SK-N-SH (cell line): ENCODE measurements at regions not wholly inside any gene's neighbourhood (a gene's known extent, or its start where the extent isn't known, plus 50 kb on each side); places are given as distances from the start of the nearest gene placed in this dataset.

Source experiments
- CTCF ChIA-PET: fragments of 300-600, 350-600 bp; formaldehyde crosslinking; extraction: SDS; loops from one replicate; lab custom pipeline; 2021; lab: Yijun Ruan, JAX
- POLR2A ChIA-PET: fragments of 350-600 bp; sonication (Branson Sonifier 250); formaldehyde crosslinking; extraction: SDS; loops from one replicate; lab custom pipeline; 2020; ENCODE audit warnings: antibody characterized with exemption, inconsistent platforms; lab: Yijun Ruan, JAX
- DNase-seq: peaks from one replicate; pipeline ENCODE4 v3.0.0; 2012
- H2AFZ ChIP-seq: fragments of 200-600 bp; sonication (generic); 2 replicates; pipeline ENCODE4 v1.8.1; 2016; ENCODE audit warnings: antibody characterized with exemption, mild to moderate bottlenecking, low read depth
- H3F3A ChIP-seq: fragments of 200-600 bp; sonication (generic); replicated peaks from 2 replicates; pipeline ENCODE3; 2016; ENCODE audit warnings: antibody characterized with exemption, mild to moderate bottlenecking; ENCODE audit not compliant: insufficient read depth
- H3K27ac ChIP-seq, 2 experiments: fragments of 200-500 bp in 1 of 2; fragments of 200-600 bp in 1 of 2; sonication (Bioruptor generic) in 1 of 2; sonication (generic), shearing (Covaris generic) in 1 of 2; 2 replicates each; pipeline versions ENCODE4 v1.5.1 to v1.6.1; 2014 to 2016; ENCODE audit warnings: low read depth in 2 of 2, inconsistent platforms in 1 of 2, low read length in 1 of 2, mild to moderate bottlenecking in 1 of 2, mixed read lengths in 1 of 2
- H3K27me3 ChIP-seq: fragments of 200-600 bp; sonication (generic), shearing (Covaris generic); 2 replicates; pipeline ENCODE4 v1.6.1; 2016; ENCODE audit warnings: mixed run types; ENCODE audit not compliant: insufficient read depth
- H3K36me3 ChIP-seq, 2 experiments: fragments of 200-500 bp in 1 of 2; fragments of 200-600 bp in 1 of 2; sonication (Bioruptor generic) in 1 of 2; sonication (generic) in 1 of 2; replicated peaks in 1 of 2; 2 replicates each; pipeline versions ENCODE3 to v1.5.1; 2014 to 2016; ENCODE audit warnings: low read length in 1 of 2, mild to moderate bottlenecking in 1 of 2; ENCODE audit not compliant: insufficient read depth in 2 of 2, control insufficient read depth in 1 of 2
- H3K4me1 ChIP-seq, 2 experiments: fragments of 200-500 bp in 1 of 2; fragments of 200-600 bp in 1 of 2; sonication (Bioruptor generic) in 1 of 2; sonication (generic), shearing (Covaris generic) in 1 of 2; 2 replicates each; pipeline versions ENCODE4 v1.5.1 to v1.6.1; 2014 to 2016; ENCODE audit warnings: low read depth in 1 of 2, low read length in 1 of 2, mixed run types in 1 of 2; ENCODE audit not compliant: insufficient read depth in 2 of 2, control insufficient read depth in 1 of 2
- H3K4me2 ChIP-seq: fragments of 200-600 bp; sonication (generic), shearing (Covaris generic); 2 replicates; pipeline ENCODE4 v1.6.1; 2017; ENCODE audit warnings: mixed run types
- H3K4me3 ChIP-seq, 2 experiments: fragments of 200-500 bp in 1 of 2; fragments of 200-600 bp in 1 of 2; sonication (Bioruptor generic) in 1 of 2; sonication (generic), shearing (Covaris generic) in 1 of 2; 2 replicates each; pipeline versions ENCODE4 v1.5.1 to v1.8.1; 2014 to 2016; ENCODE audit warnings: low read depth in 2 of 2, inconsistent platforms in 1 of 2, low read length in 1 of 2, mild to moderate bottlenecking in 1 of 2, mixed read lengths in 1 of 2, moderate library complexity in 1 of 2
- H3K79me2 ChIP-seq: fragments of 200-600 bp; sonication (generic); 2 replicates; pipeline ENCODE4 v1.8.1; 2017; ENCODE audit warnings: mild to moderate bottlenecking; ENCODE audit not compliant: insufficient read depth
- H3K9ac ChIP-seq: fragments of 200-600 bp; sonication (generic); 2 replicates; pipeline ENCODE4 v1.6.1; 2017; ENCODE audit warnings: mixed run types
- H3K9me2 ChIP-seq: fragments of 200-600 bp; sonication (generic); 2 replicates; pipeline ENCODE4 v1.6.1; 2017; ENCODE audit warnings: mixed run types
- H3K9me3 ChIP-seq: fragments of 200-600 bp; sonication (generic); 2 replicates; pipeline ENCODE4 v1.6.1; 2017; ENCODE audit warnings: mixed run types, mild to moderate bottlenecking, moderate library complexity
- H4K20me1 ChIP-seq: fragments of 200-600 bp; sonication (generic); 2 replicates; pipeline ENCODE4 v1.6.1; 2017; ENCODE audit warnings: mild to moderate bottlenecking, mixed run types; ENCODE audit not compliant: insufficient read depth
- FOSL2 ChIP-seq: IDR thresholded peaks from 2 replicates; pipeline ENCODE4 v1.4.0; 2012; ENCODE audit warnings: low read depth, mild to moderate bottlenecking, moderate library complexity, borderline replicate concordance
- FOXM1 ChIP-seq: IDR thresholded peaks from 2 replicates; pipeline ENCODE4 v1.4.0; 2012; ENCODE audit warnings: low read depth, mild to moderate bottlenecking
- MXI1 ChIP-seq: IDR thresholded peaks from 2 replicates; pipeline ENCODE4 v1.6.1; 2012; ENCODE audit warnings: mild to moderate bottlenecking, low read depth, low read length, improper control_type of control experiment
- TCF12 ChIP-seq: IDR thresholded peaks from 2 replicates; pipeline ENCODE4 v1.4.0; 2012
- WGBS: methylation state at CpG from one replicate; pipeline ENCODE4 v1.1.6; 2017; ENCODE audit warnings: low lambda C conversion rate; 5-methylcytosine and 5-hydroxymethylcytosine counted together
- small RNA-seq, 7 experiments: library from RNA; depleted of rRNA; stranded (forward); fragments of <200 nt; gene quantifications; one replicate each; pipeline ENCODE3, GENCODE V24; 2012
- TF ChIP-seq, protein P1 (sequence below): IDR thresholded peaks from 2 replicates; pipeline ENCODE4 v1.4.0; 2012; ENCODE audit warnings: low read depth, borderline replicate concordance
- TF ChIP-seq, protein P2 (sequence below): fragments of 150-350 bp; IDR thresholded peaks from 2 replicates; pipeline ENCODE4 v1.6.1; 2017; ENCODE audit warnings: antibody characterized with exemption, low read length, low read depth, borderline replicate concordance
- TF ChIP-seq, protein P3 (sequence below): fragments of 150-350 bp; IDR thresholded peaks from 2 replicates; pipeline ENCODE4 v1.6.1; 2016; ENCODE audit warnings: mild to moderate bottlenecking, low read depth, low read length

DNA sequence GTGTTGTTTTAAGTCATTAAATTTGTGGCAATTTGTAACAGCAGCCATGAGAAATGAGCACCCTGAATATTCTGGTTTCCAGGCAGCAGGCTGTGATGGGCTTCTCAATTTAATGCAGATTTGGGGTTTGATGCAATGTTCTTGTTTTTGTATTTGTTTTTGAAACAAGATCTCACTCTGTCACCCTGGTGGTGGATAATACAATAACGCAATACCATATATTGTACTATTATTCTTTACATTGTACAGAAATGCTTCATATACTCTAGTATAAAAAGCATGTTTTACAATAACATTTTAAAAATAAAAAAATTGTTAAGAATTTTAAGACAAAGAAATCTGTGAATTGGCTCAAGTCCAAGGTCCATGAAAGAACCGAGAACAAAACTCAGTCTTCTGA, 129.1 kb downstream of the USP46 start:
- no peak for DNase-seq
- Histone ChIP-seq H3K27me3 (no peaks in the 10 kb centered on the region), H3K27ac (no peak overlapping the region), H3F3A (no peaks in the 10 kb centered on the region), H3K4me2 (no peak overlapping the region), H3K4me1 (peaks cover 0 to 3% of the 10 kb centered on the region in 2 experiments; a peak in 1 of 4 replicates), H3K9me3 (no peaks in the 10 kb centered on the region), H3K4me3 (no peak overlapping the region), H3K9ac (no peak overlapping the region), H2AFZ (no peak overlapping the region), H4K20me1 (no peaks in the 10 kb centered on the region), H3K36me3 (no peaks in the 10 kb centered on the region), H3K9me2 (no peaks in the 10 kb centered on the region), H3K79me2 (no peaks in the 10 kb centered on the region)
- POLR2A ChIA-PET = no interaction called here
- 68% methylated on average over 2 of the region's 2 CpGs for whole genome bisulfite sequencing
- CTCF ChIA-PET = interaction anchor here (0.7 kb wide), 1 partner anchor 16 kb away, joined by 3 read pairs; no protein-coding TSS in a partner anchor
- TF ChIP-seq, protein P1, sequence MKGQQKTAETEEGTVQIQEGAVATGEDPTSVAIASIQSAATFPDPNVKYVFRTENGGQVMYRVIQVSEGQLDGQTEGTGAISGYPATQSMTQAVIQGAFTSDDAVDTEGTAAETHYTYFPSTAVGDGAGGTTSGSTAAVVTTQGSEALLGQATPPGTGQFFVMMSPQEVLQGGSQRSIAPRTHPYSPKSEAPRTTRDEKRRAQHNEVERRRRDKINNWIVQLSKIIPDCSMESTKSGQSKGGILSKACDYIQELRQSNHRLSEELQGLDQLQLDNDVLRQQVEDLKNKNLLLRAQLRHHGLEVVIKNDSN = no peak
- no peak for TF ChIP-seq MXI1
- TF ChIP-seq TCF12 = no peak
- no peak for TF ChIP-seq FOSL2
- TF ChIP-seq, protein P2, sequence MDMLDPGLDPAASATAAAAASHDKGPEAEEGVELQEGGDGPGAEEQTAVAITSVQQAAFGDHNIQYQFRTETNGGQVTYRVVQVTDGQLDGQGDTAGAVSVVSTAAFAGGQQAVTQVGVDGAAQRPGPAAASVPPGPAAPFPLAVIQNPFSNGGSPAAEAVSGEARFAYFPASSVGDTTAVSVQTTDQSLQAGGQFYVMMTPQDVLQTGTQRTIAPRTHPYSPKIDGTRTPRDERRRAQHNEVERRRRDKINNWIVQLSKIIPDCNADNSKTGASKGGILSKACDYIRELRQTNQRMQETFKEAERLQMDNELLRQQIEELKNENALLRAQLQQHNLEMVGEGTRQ = no peak

DNA sequence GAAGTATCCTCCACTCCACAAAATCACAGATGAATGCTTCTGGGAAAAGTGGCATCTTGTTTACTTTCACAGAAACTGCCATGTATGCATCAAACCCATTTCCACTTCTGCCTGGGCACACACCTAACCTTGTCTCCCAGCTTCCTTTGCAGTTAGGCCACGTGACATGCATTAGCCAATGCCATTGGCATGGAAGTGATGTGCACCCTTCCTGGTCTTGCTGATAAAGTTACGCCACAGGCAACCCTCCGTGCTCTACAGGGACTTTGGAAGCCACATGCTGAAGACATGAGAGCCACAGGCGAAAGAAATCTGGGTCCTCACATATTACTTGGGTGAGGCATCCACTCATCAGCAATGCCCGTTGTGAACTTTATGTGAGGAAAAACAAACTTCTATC, 123.3 kb downstream of the USP46 start:
- no peak overlapping the region for H2AFZ ChIP-seq
- ChIA-PET CTCF (no interaction called here), POLR2A (no interaction called here)
- WGBS = 59% methylated on average over 5 of the region's 5 CpGs
- H3K9me3 ChIP-seq = no peaks in the 10 kb centered on the region
- H3K4me3 ChIP-seq = no peak overlapping the region
- no peak overlapping the region for H3K9ac ChIP-seq
- H3K27ac ChIP-seq = no peak overlapping the region
- TF ChIP-seq, protein P3, sequence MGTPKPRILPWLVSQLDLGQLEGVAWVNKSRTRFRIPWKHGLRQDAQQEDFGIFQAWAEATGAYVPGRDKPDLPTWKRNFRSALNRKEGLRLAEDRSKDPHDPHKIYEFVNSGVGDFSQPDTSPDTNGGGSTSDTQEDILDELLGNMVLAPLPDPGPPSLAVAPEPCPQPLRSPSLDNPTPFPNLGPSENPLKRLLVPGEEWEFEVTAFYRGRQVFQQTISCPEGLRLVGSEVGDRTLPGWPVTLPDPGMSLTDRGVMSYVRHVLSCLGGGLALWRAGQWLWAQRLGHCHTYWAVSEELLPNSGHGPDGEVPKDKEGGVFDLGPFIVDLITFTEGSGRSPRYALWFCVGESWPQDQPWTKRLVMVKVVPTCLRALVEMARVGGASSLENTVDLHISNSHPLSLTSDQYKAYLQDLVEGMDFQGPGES = no peak
- TF ChIP-seq, protein P1 = no peak
- no peak for TF ChIP-seq FOXM1
- no peaks in the 10 kb centered on the region for H3F3A ChIP-seq
- H3K36me3 ChIP-seq = no peaks in the 10 kb centered on the region
- no peaks in the 10 kb centered on the region for H3K27me3 ChIP-seq
- no peaks in the 10 kb centered on the region for H3K4me1 ChIP-seq
- H3K4me2 ChIP-seq = no peak overlapping the region
- H4K20me1 ChIP-seq = no peaks in the 10 kb centered on the region
- no peaks in the 10 kb centered on the region for H3K79me2 ChIP-seq
- no peaks in the 10 kb centered on the region for H3K9me2 ChIP-seq
- no peak for DNase-seq

Small RNA genes lying in the stretch of these regions (small RNA-seq; reads per million reads assigned to genes)
- gene RNU6-1252P = 0 reads per million in 7 experiments
